ENCODE measurements at regions not wholly inside any gene's neighbourhood (a gene's known extent, or its start where the extent isn't known, plus 50 kb on each side); places are given as distances from the start of the nearest gene placed in this dataset.

DNA sequence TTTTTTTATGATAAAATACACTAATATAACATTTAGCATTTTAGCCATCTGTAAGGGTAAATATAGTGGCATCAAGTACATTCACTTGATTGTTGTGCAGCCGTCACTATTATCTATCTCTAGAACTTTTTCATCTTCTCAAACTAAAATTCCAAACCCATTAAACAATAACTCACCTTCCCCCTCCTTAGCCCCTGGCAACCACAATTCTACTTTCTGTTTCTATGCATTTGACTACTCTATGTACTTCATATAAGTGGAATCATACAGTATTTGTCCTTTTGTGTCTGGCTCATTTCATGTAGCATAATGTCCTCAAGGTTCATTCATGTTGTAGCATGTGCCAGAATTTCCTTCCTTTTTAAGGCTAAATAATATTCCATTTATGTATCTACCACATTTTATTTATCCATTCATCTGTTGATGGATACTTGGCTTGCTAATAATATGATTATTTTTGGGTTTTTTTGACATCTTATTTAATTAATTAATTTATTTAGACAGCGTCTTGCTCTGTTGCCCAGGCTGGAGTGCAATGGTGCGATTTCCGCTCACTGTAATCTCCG is 69.6 kb upstream of the MACF1 start:
- Histone ChIP-seq H3K4me1 (peaks cover 46% of the 10 kb centered on the region), H3K27me3 (no peaks in the 10 kb centered on the region), H3K4me3 (no peak overlapping the region), H3K9me3 (no peaks in the 10 kb centered on the region), H3K36me3 (no peaks in the 10 kb centered on the region), H3K27ac (peak overlapping the region; percentile 15)
- ATAC-seq = no peak
- TF ChIP-seq, protein P1, sequence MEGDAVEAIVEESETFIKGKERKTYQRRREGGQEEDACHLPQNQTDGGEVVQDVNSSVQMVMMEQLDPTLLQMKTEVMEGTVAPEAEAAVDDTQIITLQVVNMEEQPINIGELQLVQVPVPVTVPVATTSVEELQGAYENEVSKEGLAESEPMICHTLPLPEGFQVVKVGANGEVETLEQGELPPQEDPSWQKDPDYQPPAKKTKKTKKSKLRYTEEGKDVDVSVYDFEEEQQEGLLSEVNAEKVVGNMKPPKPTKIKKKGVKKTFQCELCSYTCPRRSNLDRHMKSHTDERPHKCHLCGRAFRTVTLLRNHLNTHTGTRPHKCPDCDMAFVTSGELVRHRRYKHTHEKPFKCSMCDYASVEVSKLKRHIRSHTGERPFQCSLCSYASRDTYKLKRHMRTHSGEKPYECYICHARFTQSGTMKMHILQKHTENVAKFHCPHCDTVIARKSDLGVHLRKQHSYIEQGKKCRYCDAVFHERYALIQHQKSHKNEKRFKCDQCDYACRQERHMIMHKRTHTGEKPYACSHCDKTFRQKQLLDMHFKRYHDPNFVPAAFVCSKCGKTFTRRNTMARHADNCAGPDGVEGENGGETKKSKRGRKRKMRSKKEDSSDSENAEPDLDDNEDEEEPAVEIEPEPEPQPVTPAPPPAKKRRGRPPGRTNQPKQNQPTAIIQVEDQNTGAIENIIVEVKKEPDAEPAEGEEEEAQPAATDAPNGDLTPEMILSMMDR (IDR thresholded peaks at IDR 0.05) = no peak
- no peak for DNase-seq
- intact Hi-C loops (cut with DNase I) = no loop called here

DNA sequence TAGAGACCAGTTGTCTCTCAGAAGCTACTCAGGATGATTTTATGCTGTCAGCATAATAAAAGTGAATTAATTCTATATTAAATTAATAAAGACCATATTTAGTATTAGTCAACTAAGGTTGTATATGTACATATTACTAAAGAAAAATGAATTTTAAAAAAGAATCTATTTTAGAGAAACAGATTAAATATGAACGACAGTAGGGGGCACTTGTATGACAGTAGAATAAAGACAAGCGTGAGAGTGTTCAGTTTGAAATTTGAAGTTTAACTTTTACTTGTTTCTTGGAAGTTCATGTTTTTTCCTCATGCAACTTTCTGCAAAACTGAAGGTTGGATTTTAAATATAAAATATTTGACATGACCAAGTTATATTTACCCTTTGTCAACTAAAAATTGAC is 67.9 kb upstream of the MACF1 start:
- H3K4me3 ChIP-seq = no peak overlapping the region
- DNase-seq = no peak
- H3K27ac ChIP-seq = no peak overlapping the region
- intact Hi-C loops (cut with DNase I) = no loop called here
- no peak for ATAC-seq
- TF ChIP-seq, protein P1 (IDR thresholded peaks at IDR 0.05) = no peak
- H3K9me3 ChIP-seq = no peaks in the 10 kb centered on the region
- peaks cover 37% of the 10 kb centered on the region for H3K4me1 ChIP-seq
- H3K27me3 ChIP-seq = no peaks in the 10 kb centered on the region
- no peaks in the 10 kb centered on the region for H3K36me3 ChIP-seq

DNA sequence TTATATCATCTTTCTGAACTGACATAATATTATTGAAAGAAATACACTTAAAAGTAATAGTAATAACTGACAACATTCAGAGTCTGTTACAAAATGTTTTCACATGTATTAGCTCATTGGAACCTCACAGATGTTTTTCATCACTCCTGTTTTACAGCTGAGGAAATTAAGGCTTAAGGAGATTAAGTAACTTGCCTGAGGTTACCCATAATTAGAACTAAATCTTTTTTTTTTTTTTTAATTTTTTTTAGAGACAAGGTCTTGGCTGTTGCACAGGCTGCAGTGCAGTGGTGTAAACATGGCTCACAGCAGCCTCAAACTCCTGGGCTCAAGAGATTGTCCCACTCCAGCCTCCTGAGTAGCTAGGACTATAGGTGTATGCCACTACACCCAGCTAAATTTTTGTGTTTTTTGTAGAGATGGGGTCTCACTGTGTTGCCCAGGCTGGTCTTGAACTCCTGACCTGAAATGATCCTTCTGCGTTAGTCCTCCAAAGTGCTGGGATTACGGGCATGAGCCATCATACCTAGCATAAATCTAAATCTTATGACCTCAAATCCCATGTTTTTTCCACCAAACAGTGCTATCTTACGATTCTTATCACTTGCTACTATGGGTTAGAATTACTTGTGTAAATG is 64.7 kb upstream of the MACF1 start:
- TF ChIP-seq, protein P1 (IDR thresholded peaks at IDR 0.05) = no peak
- no peaks in the 10 kb centered on the region for H3K36me3 ChIP-seq
- DNase-seq (no peak), ATAC-seq (no peak)
- H3K4me1 ChIP-seq = peaks cover 51% of the 10 kb centered on the region
- intact Hi-C loops (cut with DNase I) = no loop called here
- no peaks in the 10 kb centered on the region for H3K9me3 ChIP-seq
- H3K27me3 ChIP-seq = no peaks in the 10 kb centered on the region
- no peak overlapping the region for H3K4me3 ChIP-seq
- H3K27ac ChIP-seq = peak overlapping the region; percentile 42

DNA sequence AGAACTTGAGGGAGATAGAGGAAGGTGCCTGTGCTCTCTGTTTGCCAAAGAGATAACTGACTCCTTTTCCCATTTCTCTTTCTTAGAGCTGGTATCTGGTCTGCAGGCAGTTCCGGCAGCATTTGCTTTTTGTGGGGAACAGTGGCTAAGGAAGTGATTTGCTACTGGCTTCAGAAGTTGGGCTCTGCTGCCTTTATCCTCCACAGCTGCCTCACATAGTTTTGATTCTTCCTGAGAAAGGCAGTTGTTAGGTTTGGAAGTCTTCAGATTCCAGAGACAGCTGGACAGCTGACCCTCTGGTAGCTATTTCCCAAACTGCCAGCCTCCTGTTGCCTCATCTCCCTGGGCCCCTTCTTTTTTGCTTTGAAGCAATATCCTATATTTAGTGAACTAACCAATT is 62.6 kb upstream of the MACF1 start:
- TF ChIP-seq, protein P1 (IDR thresholded peaks at IDR 0.05) = no peak
- intact Hi-C loops (cut with DNase I) = no loop called here
- Histone ChIP-seq H3K4me1 (peaks cover 58% of the 10 kb centered on the region), H3K4me3 (peak overlapping the region; percentile 28), H3K9me3 (no peaks in the 10 kb centered on the region), H3K27ac (peak overlapping the region; percentile 66), H3K27me3 (no peaks in the 10 kb centered on the region), H3K36me3 (no peaks in the 10 kb centered on the region)
- peak; percentile 30 for ATAC-seq
- no peak for DNase-seq

DNA sequence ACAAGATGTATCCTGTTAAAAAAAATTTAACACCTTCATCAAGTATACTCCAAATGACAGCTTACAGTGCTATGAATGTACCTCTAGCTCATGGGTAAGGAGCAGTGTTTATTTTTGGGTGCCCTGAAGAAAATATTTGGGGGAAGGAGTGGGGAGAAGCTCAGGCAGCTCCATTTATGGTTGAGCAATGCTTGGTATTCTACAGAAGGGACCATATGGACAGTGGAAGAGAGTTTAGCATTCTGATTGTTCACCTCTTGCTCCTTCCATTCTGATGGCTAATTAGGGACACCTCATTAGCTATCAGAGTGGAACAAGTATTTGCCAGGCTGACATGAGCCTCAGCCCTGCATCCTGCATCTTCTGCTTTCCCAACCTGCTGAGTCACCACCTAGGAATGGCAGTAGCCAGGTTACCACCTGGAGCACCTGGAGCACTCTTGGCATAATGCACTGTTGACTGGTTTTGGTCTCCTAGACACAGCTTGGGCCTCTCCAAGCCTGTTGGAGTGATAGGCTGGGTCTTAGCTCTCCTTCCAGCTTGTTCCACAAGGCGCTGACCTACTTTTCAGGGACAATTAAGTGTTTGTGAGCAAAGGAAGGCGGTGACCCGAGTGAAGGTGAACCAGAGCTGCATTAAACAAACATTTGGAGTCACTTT is 62.0 kb upstream of the MACF1 start:
- Histone ChIP-seq H3K36me3 (no peaks in the 10 kb centered on the region), H3K4me3 (no peak overlapping the region), H3K27me3 (no peaks in the 10 kb centered on the region), H3K4me1 (peaks cover 54% of the 10 kb centered on the region), H3K9me3 (no peaks in the 10 kb centered on the region), H3K27ac (peak overlapping the region; percentile 66)
- DNase-seq (peak; percentile 69), ATAC-seq (peak; percentile 98)
- intact Hi-C loops (cut with DNase I) = no loop called here
- TF ChIP-seq, protein P1 (IDR thresholded peaks at IDR 0.05) = no peak

All from upper lobe of right lung (tissue), 1 donor.